GM19023 (cell line): ENCODE measurements at regions not wholly inside any gene's neighbourhood (a gene's known extent, or its start where the extent isn't known, plus 50 kb on each side); places are given as distances from the start of the nearest gene placed in this dataset.

Experiments
- ATAC-seq: cut with Tn5 transposase; IDR thresholded peaks from one replicate; pipeline ENCODE4 v1.9.1; 2021; ENCODE audit warnings: mild to moderate bottlenecking, moderate library complexity; ENCODE audit not compliant: unreplicated experiment

- no peak for ATAC-seq
Observed at GRCh38 chr3:14307656-14308302, 94.6 kb upstream of the SLC6A6 start.

- no peak for ATAC-seq
Observed at GRCh38 chr3:14311729-14312128, 90.7 kb upstream of the SLC6A6 start.

- ATAC-seq: no peak
Observed at GRCh38 chr3:14312375-14312774, 90.0 kb upstream of the SLC6A6 start.

GRCh38 chr3:14317057-14317553 lies 85.3 kb upstream of the SLC6A6 start:
- ATAC-seq: no peak

- ATAC-seq: no peak
Observed at GRCh38 chr3:14318646-14319045, 83.8 kb upstream of the SLC6A6 start.

GRCh38 chr3:14319654-14320182 lies 82.7 kb upstream of the SLC6A6 start:
- peak; percentile 83 for ATAC-seq

- ATAC-seq: no peak
Observed at GRCh38 chr3:14320219-14320618, 82.2 kb upstream of the SLC6A6 start.

GRCh38 chr3:14322001-14322400 lies 80.4 kb upstream of the SLC6A6 start:
- no peak for ATAC-seq

GRCh38 chr3:14322667-14323295 lies 79.6 kb upstream of the SLC6A6 start:
- ATAC-seq: no peak

GRCh38 chr3:14323401-14324223 lies 78.8 kb upstream of the SLC6A6 start:
- no peak for ATAC-seq

GRCh38 chr3:14324224-14324944 lies 78.0 kb upstream of the SLC6A6 start:
- ATAC-seq: no peak

- ATAC-seq: no peak
Observed at GRCh38 chr3:14328422-14328821, 74.0 kb upstream of the SLC6A6 start.

GRCh38 chr3:14329116-14329830 lies 73.1 kb upstream of the SLC6A6 start:
- ATAC-seq: no peak

- no peak for ATAC-seq
Observed at GRCh38 chr3:14329842-14330241, 72.6 kb upstream of the SLC6A6 start.

- no peak for ATAC-seq
Observed at GRCh38 chr3:14330508-14330907, 71.9 kb upstream of the SLC6A6 start.

GRCh38 chr3:14331251-14331650 lies 71.2 kb upstream of the SLC6A6 start:
- no peak for ATAC-seq

- no peak for ATAC-seq
Observed at GRCh38 chr3:14332392-14332791, 70.0 kb upstream of the SLC6A6 start.

GRCh38 chr3:14333215-14333614 lies 69.2 kb upstream of the SLC6A6 start:
- no peak for ATAC-seq

- ATAC-seq: no peak
Observed at GRCh38 chr3:14333621-14334020, 68.8 kb upstream of the SLC6A6 start.

GRCh38 chr3:14334136-14334535 lies 68.3 kb upstream of the SLC6A6 start:
- no peak for ATAC-seq
